Body of pancreas (tissue), 4 donors: ENCODE measurements at regions not wholly inside any gene's neighbourhood (a gene's known extent, or its start where the extent isn't known, plus 50 kb on each side); places are given as distances from the start of the nearest gene placed in this dataset.

ENCODE experiments used
- ATAC-seq: fragments of 150-250 bp; one replicate; pipeline ENCODE4 v1.9.1; 2016
- DNase-seq, 4 donors: peaks; one replicate each; pipeline ENCODE4 v3.0.0-alpha.2; 2019
- H3K27ac ChIP-seq, 4 donors: fragments of 200-600 bp; sonication (generic); 1 replicate in 3 of 4; 2 replicates in 1 of 4; pipeline versions ENCODE4 v1.5.1 to v1.6.1; 2016 to 2019; ENCODE audit warnings: mild to moderate bottlenecking in 1 of 4, mixed read lengths in 1 of 4, moderate library complexity in 1 of 4
- H3K27me3 ChIP-seq, 2 donors: fragments of 200-600 bp; sonication (generic); one replicate each; pipeline ENCODE4 v1.6.0; 2016; ENCODE audit warnings: mild to moderate bottlenecking in 1 of 2
- H3K36me3 ChIP-seq, 2 donors: fragments of 200-600 bp; sonication (generic); replicated peaks in 1 of 2; 2 replicates each; pipeline ENCODE4 v1.5.1; 2016; ENCODE audit warnings: low read depth in 2 of 2; ENCODE audit not compliant: insufficient read depth in 1 of 2
- H3K4me1 ChIP-seq: fragments of 200-600 bp; sonication (generic); one replicate; pipeline ENCODE4 v1.6.0; 2016
- H3K4me3 ChIP-seq, 2 donors: fragments of 200-600 bp; sonication (generic); 1 replicate in 1 of 2; 2 replicates in 1 of 2; pipeline ENCODE4 v1.5.1; 2016 to 2019
- H3K9me3 ChIP-seq, 3 donors: fragments of 200-600 bp; sonication (generic); 1 replicate in 2 of 3; 2 replicates in 1 of 3; pipeline ENCODE4 v1.5.1; 2016
- CTCF ChIP-seq, 7 experiments: fragments of 450-650 bp in 4 of 7; fragments of 200-600 bp in 3 of 7; sonication (generic) in 3 of 7; IDR thresholded peaks; one replicate each; pipeline ENCODE4 v1.5.1; 2016 to 2019; ENCODE audit warnings: antibody characterized with exemption in 7 of 7
- POLR2A ChIP-seq, 3 donors: fragments of 450-650 bp; IDR thresholded peaks; one replicate each; pipeline ENCODE4 v1.6.1; 2016; ENCODE audit warnings: antibody characterized with exemption in 3 of 3, mild to moderate bottlenecking in 2 of 3
- WGBS, 2 donors: methylation state at CpG; one replicate each; pipeline ENCODE4 v1.1.5; 2017; 5-methylcytosine and 5-hydroxymethylcytosine counted together
- intact Hi-C: fragments of 100-400 bp; cut with DNase I; formaldehyde crosslinking; loops from one replicate; pipeline ENCODE4 v1.15.1; 2023

GRCh38 chr6:167714152-167714551, 112.6 kb upstream of the AFDN start:
- Histone ChIP-seq H3K27ac (no peak overlapping the region), H3K9me3 (no peaks in the 10 kb centered on the region), H3K27me3 (no peaks in the 10 kb centered on the region), H3K4me3 (no peak overlapping the region), H3K36me3 (no peaks in the 10 kb centered on the region), H3K4me1 (no peaks in the 10 kb centered on the region)
- WGBS, 2 donors, result 52 to 57% methylated on average over 8 of the region's 8 CpGs
- TF ChIP-seq POLR2A (IDR thresholded peaks at IDR 0.05) (no peak), CTCF (IDR thresholded peaks at IDR 0.05) (no peak)
- intact Hi-C loops, result no loop called here
- DNase-seq (no peak), ATAC-seq (no peak)

DNA sequence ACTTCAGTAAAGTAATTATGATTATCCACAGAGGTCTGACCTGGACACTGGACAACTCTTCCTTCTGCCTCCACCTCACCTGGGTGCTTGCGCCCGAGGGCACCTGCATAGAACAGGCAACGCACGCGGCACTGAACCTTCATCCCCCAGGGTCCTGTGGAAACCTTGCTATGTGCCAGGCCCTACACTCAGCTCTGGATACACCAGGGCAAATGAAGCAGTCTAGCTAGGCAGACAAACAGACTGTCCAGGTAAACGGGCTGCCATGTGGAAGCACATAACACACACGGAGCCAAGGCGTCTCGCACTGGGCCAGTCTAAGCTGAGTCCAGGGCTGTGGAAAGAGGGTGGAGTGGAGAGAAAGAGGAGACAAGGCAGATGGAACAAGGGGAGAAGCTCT, 109.3 kb upstream of the AFDN start:
- H3K4me1 ChIP-seq, result no peaks in the 10 kb centered on the region
- no peak overlapping the region for H3K4me3 ChIP-seq
- no peak overlapping the region for H3K27ac ChIP-seq
- TF ChIP-seq CTCF (IDR thresholded peaks at IDR 0.05), result no peak
- no peak for TF ChIP-seq POLR2A (IDR thresholded peaks at IDR 0.05)
- no peaks in the 10 kb centered on the region for H3K27me3 ChIP-seq
- intact Hi-C loops, result no loop called here
- DNase-seq (no peak), ATAC-seq (no peak)
- 91 to 92% methylated on average over 9 of the region's 9 CpGs for WGBS, 2 donors
- H3K9me3 ChIP-seq, result no peaks in the 10 kb centered on the region
- H3K36me3 ChIP-seq, result no peaks in the 10 kb centered on the region

DNA sequence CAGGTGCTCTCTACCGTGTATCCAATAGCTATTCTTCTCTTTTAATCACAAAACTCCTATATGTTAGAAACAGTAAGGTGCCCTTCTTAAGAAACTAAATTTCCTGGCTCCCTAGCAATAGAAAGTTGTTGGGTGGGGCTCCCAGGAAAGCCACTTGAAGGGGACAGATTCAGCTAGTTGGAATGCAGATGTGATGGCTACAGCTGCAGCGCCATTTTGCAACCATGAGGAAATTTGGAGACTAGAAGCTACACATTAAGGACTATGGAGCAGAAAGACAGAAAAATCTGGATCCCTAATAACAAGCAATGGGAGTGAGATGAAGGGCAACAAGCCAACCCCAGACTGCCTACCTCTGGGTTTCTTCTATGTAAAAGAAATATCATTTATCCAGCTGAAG, 108.8 kb upstream of the AFDN start:
- ATAC-seq (no peak), DNase-seq (no peak)
- H3K27ac ChIP-seq, result no peak overlapping the region
- TF ChIP-seq POLR2A (IDR thresholded peaks at IDR 0.05) (no peak), CTCF (IDR thresholded peaks at IDR 0.05) (no peak)
- intact Hi-C loops, result no loop called here
- H3K36me3 ChIP-seq, result no peaks in the 10 kb centered on the region
- no peaks in the 10 kb centered on the region for H3K9me3 ChIP-seq
- H3K27me3 ChIP-seq, result no peaks in the 10 kb centered on the region
- H3K4me1 ChIP-seq, result no peaks in the 10 kb centered on the region
- WGBS, 2 donors, result 97 to 98% methylated on average over 2 of the region's 2 CpGs
- no peak overlapping the region for H3K4me3 ChIP-seq

DNA sequence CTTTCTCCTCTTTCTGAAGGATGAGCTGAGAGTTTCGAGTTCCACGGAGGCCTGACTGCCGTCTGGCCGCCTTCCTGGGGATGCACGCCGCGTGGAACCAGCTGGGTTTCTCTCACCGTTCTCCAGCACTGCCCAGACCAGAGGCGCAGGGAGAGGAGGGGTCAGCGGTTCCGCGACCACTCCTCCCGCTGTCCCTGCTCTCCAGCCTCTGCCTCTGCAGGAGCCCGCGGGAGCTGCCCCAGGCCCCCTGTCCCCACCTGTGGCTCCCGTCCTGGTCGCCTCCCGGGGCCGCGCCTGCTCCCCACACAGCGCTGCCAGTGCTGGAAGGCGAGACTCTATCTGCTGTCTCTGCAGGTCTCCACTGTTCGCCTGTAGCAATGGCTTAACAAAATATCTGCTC, 106.8 kb upstream of the AFDN start:
- no peaks in the 10 kb centered on the region for H3K4me1 ChIP-seq
- no peaks in the 10 kb centered on the region for H3K9me3 ChIP-seq
- DNase-seq (no peak), ATAC-seq (no peak)
- TF ChIP-seq POLR2A (IDR thresholded peaks at IDR 0.05) (no peak), CTCF (IDR thresholded peaks at IDR 0.05) (no peak)
- intact Hi-C loops, result no loop called here
- H3K4me3 ChIP-seq, result no peak overlapping the region
- H3K27ac ChIP-seq, result no peak overlapping the region
- no peaks in the 10 kb centered on the region for H3K27me3 ChIP-seq
- WGBS, 2 donors, result 80 to 83% methylated on average over 21 to 23 of the region's 23 CpGs
- H3K36me3 ChIP-seq, result no peaks in the 10 kb centered on the region

DNA sequence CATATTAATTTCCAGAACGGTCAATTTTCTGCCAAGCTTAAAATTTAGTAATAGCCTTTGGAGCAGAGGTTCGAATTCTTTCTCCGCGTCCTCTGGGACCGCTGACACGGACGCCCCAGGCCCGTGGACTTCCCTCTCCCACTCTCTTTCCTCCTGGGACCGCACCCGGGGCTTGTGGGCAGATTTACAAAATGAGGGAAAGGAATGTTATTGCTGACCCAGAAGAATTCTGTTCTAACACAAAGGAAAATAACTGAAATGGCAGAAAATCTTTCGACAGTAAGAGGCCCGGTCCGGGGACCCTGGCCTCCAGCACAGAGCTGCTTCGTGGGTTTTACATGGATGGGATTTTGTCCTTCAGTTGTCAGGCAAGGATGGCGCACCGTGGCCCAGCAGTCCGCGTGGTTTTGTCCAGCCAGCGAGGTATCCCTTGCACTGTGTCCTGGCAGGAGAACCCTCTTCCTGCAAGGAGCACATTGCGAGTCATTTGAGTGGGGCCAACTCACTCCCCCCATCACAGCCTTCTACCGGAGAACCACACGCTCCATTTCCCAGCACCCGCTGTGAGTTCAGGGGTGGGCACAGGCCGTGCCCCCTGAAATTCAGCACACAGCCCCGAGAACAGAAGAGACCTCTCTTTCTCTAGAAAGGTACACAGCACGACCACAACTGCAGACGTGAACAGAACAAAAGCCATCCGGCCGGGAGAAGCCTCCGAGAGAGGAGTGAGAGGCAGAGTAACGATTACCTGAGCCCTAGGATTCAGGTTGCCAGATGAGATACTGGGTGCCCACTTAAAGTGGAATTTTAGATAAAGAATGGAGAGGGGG, 106.0 kb upstream of the AFDN start:
- Histone ChIP-seq H3K27me3 (no peaks in the 10 kb centered on the region), H3K9me3 (no peaks in the 10 kb centered on the region), H3K27ac (no peak overlapping the region), H3K4me3 (no peak overlapping the region), H3K4me1 (no peaks in the 10 kb centered on the region), H3K36me3 (no peaks in the 10 kb centered on the region)
- intact Hi-C loops, result no loop called here
- no peak for DNase-seq
- no peak for TF ChIP-seq POLR2A (IDR thresholded peaks at IDR 0.05)
- no peak for TF ChIP-seq CTCF (IDR thresholded peaks at IDR 0.05)
- 82 to 90% methylated on average over 31 of the region's 31 CpGs for WGBS, 2 donors
- ATAC-seq, result no peak
